H9 (cell line): ENCODE measurements at regions not wholly inside any gene's neighbourhood (a gene's known extent, or its start where the extent isn't known, plus 50 kb on each side); places are given as distances from the start of the nearest gene placed in this dataset.

Experiments used
- DNase-seq: peaks from one replicate; pipeline ENCODE4 v3.0.0-alpha.2; 2017
- H2AFZ ChIP-seq: one replicate; pipeline ENCODE4 v1.6.1; 2013; ENCODE audit warnings: mild to moderate bottlenecking, low read length, control low read depth, moderate library complexity
- H2AK5ac ChIP-seq: 2 replicates; pipeline ENCODE4 v1.6.1; 2013; ENCODE audit warnings: low read length, control low read depth, mixed read lengths; ENCODE audit not compliant: insufficient read length
- H2BK120ac ChIP-seq: one replicate; pipeline ENCODE4 v1.6.1; 2013; ENCODE audit warnings: low read depth, mild to moderate bottlenecking, low read length, control low read depth, inconsistent platforms; ENCODE audit not compliant: poor library complexity, severe bottlenecking
- H2BK12ac ChIP-seq: 2 replicates; pipeline ENCODE4 v1.6.1; 2013; ENCODE audit warnings: low read length, control low read depth, mixed read lengths, low read depth; ENCODE audit not compliant: insufficient read length
- H2BK15ac ChIP-seq: 2 replicates; pipeline ENCODE4 v1.6.1; 2013; ENCODE audit warnings: low read depth, low read length, control low read depth
- H2BK20ac ChIP-seq: one replicate; pipeline ENCODE4 v1.6.1; 2013; ENCODE audit warnings: low read depth, mild to moderate bottlenecking, low read length, control low read depth, inconsistent platforms; ENCODE audit not compliant: poor library complexity, severe bottlenecking
- H2BK5ac ChIP-seq: 2 replicates; pipeline ENCODE4 v1.6.1; 2013; ENCODE audit warnings: low read length, control low read depth, mixed read lengths; ENCODE audit not compliant: insufficient read length
- H3K14ac ChIP-seq: 2 replicates; pipeline ENCODE4 v1.6.1; 2013; ENCODE audit warnings: low read length, control low read depth; ENCODE audit not compliant: insufficient read depth
- H3K18ac ChIP-seq: 2 replicates; pipeline ENCODE4 v1.6.1; 2013; ENCODE audit warnings: low read depth, mild to moderate bottlenecking, mixed read lengths, low read length, control low read depth; ENCODE audit not compliant: insufficient read length
- H3K23ac ChIP-seq: 2 replicates; pipeline ENCODE4 v1.6.1; 2013; ENCODE audit warnings: low read length, control low read depth, mixed read lengths, low read depth; ENCODE audit not compliant: insufficient read length
- H3K23me2 ChIP-seq: 2 replicates; pipeline ENCODE4 v1.6.1; 2013; ENCODE audit warnings: low read depth, mild to moderate bottlenecking, mixed read lengths, low read length, control low read depth; ENCODE audit not compliant: insufficient read length, poor library complexity, severe bottlenecking
- H3K27ac ChIP-seq: 2 replicates; pipeline ENCODE4 v1.5.1; 2013; ENCODE audit warnings: low read length, control low read depth, mixed read lengths, low read depth; ENCODE audit not compliant: insufficient read length
- H3K27me3 ChIP-seq: 2 replicates; pipeline ENCODE4 v1.6.1; 2013; ENCODE audit warnings: low read length, control low read depth, inconsistent platforms; ENCODE audit not compliant: insufficient read depth
- H3K4ac ChIP-seq: 2 replicates; pipeline ENCODE4 v1.6.1; 2013; ENCODE audit warnings: low read depth, mild to moderate bottlenecking, control low read depth, inconsistent platforms, low read length, moderate library complexity
- H3K4me1 ChIP-seq: 2 replicates; pipeline ENCODE4 v1.6.1; 2013; ENCODE audit warnings: low read length, control low read depth, inconsistent platforms; ENCODE audit not compliant: insufficient read depth
- H3K4me2 ChIP-seq: 2 replicates; pipeline ENCODE4 v1.6.1; 2013; ENCODE audit warnings: low read length, control low read depth, mixed read lengths; ENCODE audit not compliant: insufficient read length, insufficient read depth
- H3K56ac ChIP-seq: 2 replicates; pipeline ENCODE4 v1.6.1; 2013; ENCODE audit warnings: low read depth, mild to moderate bottlenecking, mixed read lengths, low read length, control low read depth; ENCODE audit not compliant: insufficient read length
- H3K79me1 ChIP-seq: 2 replicates; pipeline ENCODE4 v1.6.1; 2013; ENCODE audit warnings: low read depth, mild to moderate bottlenecking, moderate library complexity, low read length, control low read depth, inconsistent platforms; ENCODE audit not compliant: insufficient read depth, poor library complexity, severe bottlenecking
- H3K79me2 ChIP-seq: 2 replicates; pipeline ENCODE4 v1.6.1; 2013; ENCODE audit warnings: low read length, control low read depth, inconsistent platforms; ENCODE audit not compliant: insufficient read depth
- H3K9ac ChIP-seq: 2 replicates; pipeline ENCODE4 v1.6.1; 2013; ENCODE audit warnings: low read length, control low read depth, mixed read lengths; ENCODE audit not compliant: insufficient read length; ENCODE audit errors: extremely low read depth
- H3K9me3 ChIP-seq: one replicate; pipeline ENCODE4 v1.6.1; 2013; ENCODE audit warnings: low read depth, low read length, inconsistent platforms; ENCODE audit not compliant: control insufficient read depth
- H3T11ph ChIP-seq: one replicate; pipeline ENCODE4 v1.6.1; 2013; ENCODE audit warnings: mild to moderate bottlenecking, low read length, control low read depth, inconsistent platforms
- H4K20me1 ChIP-seq: one replicate; pipeline ENCODE4 v1.6.1; 2013; ENCODE audit not compliant: control insufficient read depth, insufficient read length, insufficient read depth
- H4K5ac ChIP-seq: 2 replicates; pipeline ENCODE4 v1.6.1; 2013; ENCODE audit warnings: low read depth, mild to moderate bottlenecking, mixed read lengths, low read length, control low read depth; ENCODE audit not compliant: insufficient read length
- H4K8ac ChIP-seq: replicated peaks from 2 replicates; pipeline ENCODE4 v1.6.1; 2013; ENCODE audit warnings: low read length, control low read depth, mixed read lengths, low read depth; ENCODE audit not compliant: insufficient read length
- H4K91ac ChIP-seq: 2 replicates; pipeline ENCODE4 v1.6.1; 2013; ENCODE audit warnings: low read depth, mild to moderate bottlenecking, moderate library complexity, mixed read lengths, low read length, control low read depth; ENCODE audit not compliant: insufficient read length
- H3K27ac Mint-ChIP-seq, 3 experiments: 2 replicates in 2 of 3; 3 replicates in 1 of 3; pipeline ENCODE4 v1.8.0; 2020 to 2021; ENCODE audit warnings: mixed read lengths in 3 of 3, mild to moderate bottlenecking in 1 of 3, moderate library complexity in 1 of 3
- H3K27me3 Mint-ChIP-seq: 2 replicates; pipeline ENCODE4 v1.8.0; 2021; ENCODE audit warnings: low read depth, mild to moderate bottlenecking, moderate library complexity, mixed read lengths
- H3K36me3 Mint-ChIP-seq, 3 experiments: 2 replicates in 2 of 3; 3 replicates in 1 of 3; pipeline ENCODE4 v1.8.0; 2020 to 2021; ENCODE audit warnings: low read depth in 3 of 3, mixed read lengths in 3 of 3; ENCODE audit not compliant: insufficient read depth in 1 of 3
- H3K4me1 Mint-ChIP-seq, 2 experiments: 2 replicates each; pipeline ENCODE4 v1.8.0; 2020; ENCODE audit warnings: mixed read lengths in 2 of 2
- H3K4me3 Mint-ChIP-seq, 2 experiments: 2 replicates in 1 of 2; 3 replicates in 1 of 2; pipeline ENCODE4 v1.8.0; 2020 to 2021; ENCODE audit warnings: mild to moderate bottlenecking in 2 of 2, mixed read lengths in 2 of 2, moderate library complexity in 1 of 2
- H3K9me3 Mint-ChIP-seq, 2 experiments: 2 replicates in 1 of 2; 3 replicates in 1 of 2; pipeline ENCODE4 v1.8.0; 2020; ENCODE audit warnings: mild to moderate bottlenecking in 2 of 2, mixed read lengths in 2 of 2, moderate library complexity in 1 of 2
- CTCF ChIP-seq: fragments of 200-600 bp; sonication (generic); conservative IDR thresholded peaks from 3 replicates; pipeline ENCODE4 v1.8.0; 2021; ENCODE audit warnings: antibody characterized with exemption, mild to moderate bottlenecking

- H3K23ac ChIP-seq = no peak overlapping the region
- H3K27ac ChIP-seq = no peak overlapping the region
- no peak for DNase-seq
- H2BK20ac ChIP-seq = no peak overlapping the region
- H3K14ac ChIP-seq = no peak overlapping the region
- H2BK15ac ChIP-seq = no peak overlapping the region
- no peak overlapping the region for H3K18ac ChIP-seq
- H4K91ac ChIP-seq = no peak overlapping the region
- no peak for TF ChIP-seq CTCF
- Mint-ChIP-seq H3K27ac (peak overlapping the region in 1 of 3 experiments; percentile 37; a peak in 2 of 7 replicates), H3K9me3 (no peaks in the 10 kb centered on the region), H3K4me3 (no peak overlapping the region), H3K36me3 (no peaks in the 10 kb centered on the region), H3K4me1 (no peaks in the 10 kb centered on the region), H3K27me3 (no peaks in the 10 kb centered on the region)
- H4K8ac ChIP-seq = no peak overlapping the region
- H3K56ac ChIP-seq = no peak overlapping the region
- H4K5ac ChIP-seq = no peak overlapping the region
- H3K4me1 ChIP-seq = no peaks in the 10 kb centered on the region
- H3K79me2 ChIP-seq = no peaks in the 10 kb centered on the region
- H3T11ph ChIP-seq = no peak overlapping the region
- no peaks in the 10 kb centered on the region for H3K79me1 ChIP-seq
- H3K23me2 ChIP-seq = no peaks in the 10 kb centered on the region
- H3K9ac ChIP-seq = no peak overlapping the region
- no peak overlapping the region for H3K4ac ChIP-seq
- no peak overlapping the region for H2BK12ac ChIP-seq
- H3K9me3 ChIP-seq = no peaks in the 10 kb centered on the region
- H2BK5ac ChIP-seq = no peak overlapping the region
- H2AFZ ChIP-seq = no peak overlapping the region
- H2AK5ac ChIP-seq = no peak overlapping the region
- H4K20me1 ChIP-seq = no peaks in the 10 kb centered on the region
- no peak overlapping the region for H3K4me2 ChIP-seq
- H2BK120ac ChIP-seq = no peak overlapping the region
- H3K27me3 ChIP-seq = no peaks in the 10 kb centered on the region
Observed at GRCh38 chr5:33237471-33237870, 203.3 kb upstream of the TARS1 start.
